Type B pancreatic cell (in vitro differentiated cells): ENCODE measurements at regions not wholly inside any gene's neighbourhood (a gene's known extent, or its start where the extent isn't known, plus 50 kb on each side); places are given as distances from the start of the nearest gene placed in this dataset.
"Not testable (repeated sequence)": the region's sequence is repeated elsewhere in the genome, so short reads cannot be mapped to it uniquely, and the experiment has no call there.

ENCODE experiments used
- DNase-seq: peaks from one replicate; pipeline ENCODE4 v3.0.0; 2021; ENCODE audit warnings: mixed read lengths; ENCODE audit not compliant: unreplicated experiment; ENCODE audit errors: extremely low spot score
- H3K27ac Mint-ChIP-seq: 2 replicates; pipeline ENCODE4 v1.8.0; 2021; ENCODE audit warnings: mild to moderate bottlenecking, mixed read lengths
- H3K27me3 Mint-ChIP-seq: 2 replicates; pipeline ENCODE4 v1.8.0; 2021; ENCODE audit warnings: mixed read lengths
- H3K36me3 Mint-ChIP-seq: 2 replicates; pipeline ENCODE4 v1.8.0; 2021; ENCODE audit warnings: mixed read lengths
- H3K4me1 Mint-ChIP-seq: one replicate; pipeline ENCODE4 v1.8.0; 2021; ENCODE audit warnings: mixed read lengths; ENCODE audit not compliant: unreplicated experiment
- H3K4me3 Mint-ChIP-seq: 2 replicates; pipeline ENCODE4 v1.8.0; 2021; ENCODE audit warnings: mild to moderate bottlenecking, mixed read lengths
- H3K9me3 Mint-ChIP-seq: 2 replicates; pipeline ENCODE4 v1.8.0; 2021; ENCODE audit warnings: mixed read lengths
- CTCF ChIP-seq: fragments of 200-600 bp; sonication (generic); conservative IDR thresholded peaks from 2 replicates; pipeline ENCODE4 v1.5.0; 2021; ENCODE audit warnings: antibody characterized with exemption, mild to moderate bottlenecking

GRCh38 chr1:224825525-224826000 lies 103.9 kb upstream of the DNAH14 start:
- Mint-ChIP-seq H3K27ac (no peak overlapping the region), H3K4me3 (no peak overlapping the region), H3K27me3 (peaks cover 18% of the 10 kb centered on the region), H3K36me3 (no peaks in the 10 kb centered on the region), H3K9me3 (peaks cover 9% of the 10 kb centered on the region), H3K4me1 (no peaks in the 10 kb centered on the region)
- no peak for TF ChIP-seq CTCF
- no peak for DNase-seq

DNA sequence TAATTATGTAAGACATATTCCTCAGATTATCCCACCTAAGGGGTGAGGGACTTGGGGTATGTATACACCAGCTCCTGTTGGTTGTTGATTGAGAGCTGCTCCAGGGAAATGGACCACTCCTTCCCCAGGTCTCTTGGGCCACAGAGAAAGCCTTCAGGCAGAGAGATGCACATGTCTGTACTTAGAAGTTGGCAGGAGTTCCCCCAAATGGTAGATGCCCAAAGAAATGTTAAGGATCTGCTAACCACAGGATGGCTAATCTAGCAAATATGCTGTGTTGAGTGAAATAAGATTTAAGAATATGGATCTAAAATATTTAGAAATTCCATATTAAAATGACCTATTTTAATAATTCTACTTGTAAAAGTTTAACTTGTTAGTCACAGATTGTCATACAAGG lies 100.8 kb upstream of the DNAH14 start:
- TF ChIP-seq CTCF, result no peak
- Mint-ChIP-seq H3K4me1 (no peaks in the 10 kb centered on the region), H3K9me3 (peaks cover 9% of the 10 kb centered on the region), H3K36me3 (no peaks in the 10 kb centered on the region), H3K4me3 (no peak overlapping the region), H3K27ac (no peak overlapping the region), H3K27me3 (peaks cover 18% of the 10 kb centered on the region)
- DNase-seq, result no peak

DNA sequence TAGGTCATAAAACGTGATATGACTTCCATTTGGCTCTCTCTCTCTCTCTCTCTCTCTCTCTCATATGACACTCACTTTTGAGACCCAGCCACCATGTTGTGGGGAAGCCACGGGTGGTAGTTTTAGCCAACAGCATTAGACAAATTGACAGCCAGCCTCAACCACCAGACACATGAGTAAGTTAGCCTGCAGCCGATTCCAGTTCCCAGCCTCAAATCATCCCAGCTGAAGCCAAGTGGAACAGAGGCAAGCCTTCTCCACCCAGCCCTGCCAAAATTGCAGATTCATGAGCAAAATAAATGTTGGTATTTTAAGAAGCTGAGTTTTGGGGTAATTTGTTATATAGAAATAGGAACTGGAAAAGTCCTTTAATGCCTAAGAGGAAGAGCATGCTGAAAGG lies 98.0 kb upstream of the DNAH14 start:
- no peak for TF ChIP-seq CTCF
- DNase-seq, result no peak
- no peak overlapping the region for H3K4me3 Mint-ChIP-seq
- H3K4me1 Mint-ChIP-seq, result no peaks in the 10 kb centered on the region
- peaks cover 12% of the 10 kb centered on the region for H3K27me3 Mint-ChIP-seq
- no peak overlapping the region for H3K27ac Mint-ChIP-seq
- no peaks in the 10 kb centered on the region for H3K36me3 Mint-ChIP-seq
- peaks cover 6% of the 10 kb centered on the region for H3K9me3 Mint-ChIP-seq

- H3K9me3 Mint-ChIP-seq, H3K27ac Mint-ChIP-seq, H3K36me3 Mint-ChIP-seq, H3K27me3 Mint-ChIP-seq, H3K4me3 Mint-ChIP-seq, H3K4me1 Mint-ChIP-seq, DNase-seq: not testable (repeated sequence)
Measured at GRCh38 chr1:224839648-224840300, 89.7 kb upstream of the DNAH14 start.

- not testable (repeated sequence) for H3K4me1 Mint-ChIP-seq, H3K27me3 Mint-ChIP-seq, H3K36me3 Mint-ChIP-seq, DNase-seq, H3K4me3 Mint-ChIP-seq, H3K27ac Mint-ChIP-seq, H3K9me3 Mint-ChIP-seq
Measured at GRCh38 chr1:224841803-224842202, 87.7 kb upstream of the DNAH14 start.

- no peak overlapping the region for H3K4me3 Mint-ChIP-seq
- no peaks in the 10 kb centered on the region for H3K9me3 Mint-ChIP-seq
- H3K27ac Mint-ChIP-seq, result no peak overlapping the region
- DNase-seq, result no peak
- no peak for TF ChIP-seq CTCF
- no peaks in the 10 kb centered on the region for H3K4me1 Mint-ChIP-seq
- H3K27me3 Mint-ChIP-seq, result no peaks in the 10 kb centered on the region
- no peaks in the 10 kb centered on the region for H3K36me3 Mint-ChIP-seq
Measured at GRCh38 chr1:224846119-224846907, 83.2 kb upstream of the DNAH14 start.
